ENCODE measurements at regions not wholly inside any gene's neighbourhood (a gene's known extent, or its start where the extent isn't known, plus 50 kb on each side); places are given as distances from the start of the nearest gene placed in this dataset.

- TF ChIP-seq POLR2AphosphoS5 (IDR thresholded peaks at IDR 0.05; ENCODE audit: low read depth, low read length) (no peak), CTCF (IDR thresholded peaks at IDR 0.05) (no peak), TCF7L2 (IDR thresholded peaks at IDR 0.05; ENCODE audit: low read depth, low read length) (no peak)
Observed at GRCh38 chr13:97851269-97851668, 102.2 kb upstream of the IPO5 start.
